ENCODE measurements at regions not wholly inside any gene's neighbourhood (a gene's known extent, or its start where the extent isn't known, plus 50 kb on each side); places are given as distances from the start of the nearest gene placed in this dataset.
"Not testable (repeated sequence)": the region's sequence is repeated elsewhere in the genome, so short reads cannot be mapped to it uniquely, and the experiment has no call there.

DNA sequence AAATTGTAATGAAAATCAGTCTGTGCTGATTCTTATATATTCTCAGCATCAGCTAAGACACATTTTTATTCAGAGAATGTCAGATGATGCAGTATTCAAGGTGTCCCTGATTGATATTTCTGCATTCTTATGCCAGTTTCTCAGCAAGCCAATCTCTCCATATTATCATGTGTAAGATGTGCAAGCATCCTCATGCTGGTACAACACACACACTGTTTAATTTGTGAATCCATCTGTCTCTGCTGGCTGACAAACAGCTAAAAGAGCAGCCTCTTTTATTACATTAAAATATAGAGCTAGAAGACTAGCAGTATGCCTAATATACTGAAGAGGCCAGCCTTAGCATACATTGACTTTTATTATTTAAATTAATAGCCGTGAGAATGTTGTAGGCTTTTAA lies 502.9 kb upstream of the GNPDA2 start:
- H3K79me2 ChIP-seq (ENCODE audit: low read length): no peaks in the 10 kb centered on the region
- no peak overlapping the region for H3K4me3 ChIP-seq (ENCODE audit: low read length)
- ATAC-seq (no peak), DNase-seq (no peak)
- no peak overlapping the region for H3K9ac ChIP-seq (ENCODE audit: low read length)
- intact Hi-C loops (cut with micrococcal nuclease): no loop called here
- no peaks in the 10 kb centered on the region for H3F3A ChIP-seq (ENCODE audit: low read length, unreplicated experiment)
- no peak overlapping the region for H3K4me2 ChIP-seq (ENCODE audit: low read length)
- POLR2A ChIA-PET (ENCODE audit: unreplicated experiment): no interaction called here
- H3K27ac ChIP-seq (ENCODE audit: low read length): no peak overlapping the region
- H3K4me1 ChIP-seq (ENCODE audit: insufficient read depth, low read length): no peaks in the 10 kb centered on the region
- H2AFZ ChIP-seq (ENCODE audit: low read length): no peak overlapping the region
- H3K27me3 ChIP-seq (ENCODE audit: low read length): no peaks in the 10 kb centered on the region
- no peaks in the 10 kb centered on the region for H3K9me3 ChIP-seq (ENCODE audit: low read length)
- no peaks in the 10 kb centered on the region for H4K20me1 ChIP-seq (ENCODE audit: low read length)
- no peaks in the 10 kb centered on the region for H3K9me2 ChIP-seq (replicated peaks; ENCODE audit: low read length)
- BruUV-seq (replicated peaks): no TSS peak
- CTCF ChIA-PET: no interaction called here
- H3K36me3 ChIP-seq (ENCODE audit: low read depth, low read length): no peaks in the 10 kb centered on the region
- no peak for TF ChIP-seq EZH2phosphoT487 (IDR thresholded peaks at IDR 0.05; ENCODE audit: borderline replicate concordance, low read length)
- TF ChIP-seq, protein P1, sequence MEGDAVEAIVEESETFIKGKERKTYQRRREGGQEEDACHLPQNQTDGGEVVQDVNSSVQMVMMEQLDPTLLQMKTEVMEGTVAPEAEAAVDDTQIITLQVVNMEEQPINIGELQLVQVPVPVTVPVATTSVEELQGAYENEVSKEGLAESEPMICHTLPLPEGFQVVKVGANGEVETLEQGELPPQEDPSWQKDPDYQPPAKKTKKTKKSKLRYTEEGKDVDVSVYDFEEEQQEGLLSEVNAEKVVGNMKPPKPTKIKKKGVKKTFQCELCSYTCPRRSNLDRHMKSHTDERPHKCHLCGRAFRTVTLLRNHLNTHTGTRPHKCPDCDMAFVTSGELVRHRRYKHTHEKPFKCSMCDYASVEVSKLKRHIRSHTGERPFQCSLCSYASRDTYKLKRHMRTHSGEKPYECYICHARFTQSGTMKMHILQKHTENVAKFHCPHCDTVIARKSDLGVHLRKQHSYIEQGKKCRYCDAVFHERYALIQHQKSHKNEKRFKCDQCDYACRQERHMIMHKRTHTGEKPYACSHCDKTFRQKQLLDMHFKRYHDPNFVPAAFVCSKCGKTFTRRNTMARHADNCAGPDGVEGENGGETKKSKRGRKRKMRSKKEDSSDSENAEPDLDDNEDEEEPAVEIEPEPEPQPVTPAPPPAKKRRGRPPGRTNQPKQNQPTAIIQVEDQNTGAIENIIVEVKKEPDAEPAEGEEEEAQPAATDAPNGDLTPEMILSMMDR (conservative IDR thresholded peaks at IDR 0.05; ENCODE audit: low read depth, low read length): no peak
- TF ChIP-seq EZH2 (IDR thresholded peaks at IDR 0.05; ENCODE audit: low read length, unreplicated experiment): no peak

DNA sequence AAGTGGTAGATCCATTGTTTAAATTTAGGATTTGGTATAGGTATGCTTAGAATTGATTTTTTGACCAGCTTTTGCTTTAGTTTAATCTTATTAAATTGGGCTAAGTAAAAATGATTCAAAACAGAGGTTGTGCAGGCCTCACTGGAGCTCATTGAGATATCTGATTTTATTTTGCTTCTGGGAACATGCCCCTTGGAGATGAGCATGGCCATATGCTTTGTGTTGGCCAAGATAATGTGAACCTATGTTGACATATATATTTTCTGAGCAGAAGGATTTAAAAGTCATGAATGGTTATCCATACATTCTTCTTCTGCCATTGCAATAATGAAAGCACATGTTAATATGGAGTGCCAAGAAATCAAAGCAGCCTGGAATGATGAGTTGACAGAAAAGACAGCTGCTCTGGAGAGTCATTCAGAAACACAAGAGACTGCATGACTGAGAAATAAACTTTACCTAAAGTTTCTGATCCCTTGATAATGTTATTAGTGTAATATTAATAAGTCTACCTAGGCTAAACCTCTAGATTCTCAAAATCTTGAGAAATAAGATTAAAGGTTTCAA lies 489.7 kb upstream of the GNPDA2 start:
- DNase-seq (no peak), ATAC-seq (no peak)
- intact Hi-C loops (cut with micrococcal nuclease): no loop called here
- CTCF ChIA-PET: no interaction called here
- no peaks in the 10 kb centered on the region for H3K4me1 ChIP-seq (ENCODE audit: insufficient read depth, low read length)
- POLR2A ChIA-PET (ENCODE audit: unreplicated experiment): no interaction called here
- no peak overlapping the region for H3K9ac ChIP-seq (ENCODE audit: low read length)
- TF ChIP-seq EZH2 (IDR thresholded peaks at IDR 0.05; ENCODE audit: low read length, unreplicated experiment) (no peak), EZH2phosphoT487 (IDR thresholded peaks at IDR 0.05; ENCODE audit: borderline replicate concordance, low read length) (no peak)
- TF ChIP-seq, protein P1 (conservative IDR thresholded peaks at IDR 0.05; ENCODE audit: low read depth, low read length): no peak
- no peaks in the 10 kb centered on the region for H3K9me3 ChIP-seq (ENCODE audit: low read length)
- no TSS peak for BruUV-seq (replicated peaks)
- H3K27ac ChIP-seq (ENCODE audit: low read length): no peak overlapping the region
- no peak overlapping the region for H2AFZ ChIP-seq (ENCODE audit: low read length)
- H3F3A ChIP-seq (ENCODE audit: low read length, unreplicated experiment): no peaks in the 10 kb centered on the region
- no peak overlapping the region for H3K4me2 ChIP-seq (ENCODE audit: low read length)
- H3K9me2 ChIP-seq (replicated peaks; ENCODE audit: low read length): no peaks in the 10 kb centered on the region
- H3K27me3 ChIP-seq (ENCODE audit: low read length): no peaks in the 10 kb centered on the region
- H3K36me3 ChIP-seq (ENCODE audit: low read depth, low read length): no peaks in the 10 kb centered on the region
- no peak overlapping the region for H3K4me3 ChIP-seq (ENCODE audit: low read length)
- H3K79me2 ChIP-seq (ENCODE audit: low read length): no peaks in the 10 kb centered on the region
- no peaks in the 10 kb centered on the region for H4K20me1 ChIP-seq (ENCODE audit: low read length)

DNA sequence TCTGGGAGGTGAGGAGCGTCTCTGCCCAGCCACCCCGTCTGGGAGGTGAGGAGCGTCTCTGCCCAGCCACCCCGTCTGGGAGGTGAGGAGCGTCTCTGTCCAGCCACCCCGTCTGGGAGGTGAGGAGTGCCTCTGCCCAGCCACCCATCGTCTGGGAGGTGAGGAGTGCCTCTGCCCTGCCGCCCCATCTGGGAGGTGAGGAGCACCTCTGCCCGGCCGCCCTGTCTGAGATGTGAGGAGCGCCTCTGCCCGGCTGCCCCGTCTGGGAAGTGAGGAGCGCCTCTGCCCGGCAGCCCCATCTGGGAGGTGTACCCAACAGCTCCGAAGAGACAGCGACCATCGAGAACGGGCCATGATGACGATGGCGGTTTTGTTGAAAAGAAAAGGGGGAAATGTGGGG lies 482.1 kb upstream of the GNPDA2 start:
- H3K27me3 ChIP-seq (ENCODE audit: low read length); H3K27ac ChIP-seq (ENCODE audit: low read length); DNase-seq; POLR2A ChIA-PET (ENCODE audit: unreplicated experiment); H2AFZ ChIP-seq (ENCODE audit: low read length); CTCF ChIA-PET; H3K9ac ChIP-seq (ENCODE audit: low read length); ATAC-seq; H3K36me3 ChIP-seq (ENCODE audit: low read depth, low read length); intact Hi-C loops (cut with micrococcal nuclease); H3K9me2 ChIP-seq (replicated peaks; ENCODE audit: low read length); H3K9me3 ChIP-seq (ENCODE audit: low read length); H3K4me2 ChIP-seq (ENCODE audit: low read length); BruUV-seq (replicated peaks); H4K20me1 ChIP-seq (ENCODE audit: low read length); H3K4me1 ChIP-seq (ENCODE audit: insufficient read depth, low read length); H3K79me2 ChIP-seq (ENCODE audit: low read length); H3F3A ChIP-seq (ENCODE audit: low read length, unreplicated experiment); H3K4me3 ChIP-seq (ENCODE audit: low read length): not testable (repeated sequence)

DNA sequence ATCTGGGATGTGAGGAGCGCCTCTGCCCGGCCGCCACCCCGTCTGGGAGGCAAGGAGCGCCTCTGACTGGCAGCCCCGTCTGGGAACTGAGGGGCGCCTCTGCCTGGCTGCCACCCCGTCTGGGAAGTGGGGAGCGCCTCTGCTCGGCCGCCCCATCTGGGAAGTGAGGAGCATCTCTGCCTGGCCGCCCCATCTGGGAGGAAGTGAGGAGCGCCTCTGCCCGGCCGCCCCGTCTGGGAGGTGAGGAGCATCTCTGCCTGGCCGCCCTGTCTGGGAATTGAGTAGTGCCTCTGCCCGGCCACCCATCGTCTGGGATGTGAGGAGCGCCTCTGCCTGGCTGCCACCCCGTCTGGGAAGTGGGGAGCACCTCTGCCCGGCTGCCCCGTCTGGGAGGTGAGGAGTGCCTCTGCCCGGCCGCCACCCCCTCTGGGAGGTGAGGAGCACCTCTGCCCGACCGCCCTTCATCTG lies 481.5 kb upstream of the GNPDA2 start:
- H3K9me3 ChIP-seq (ENCODE audit: low read length); H4K20me1 ChIP-seq (ENCODE audit: low read length); H3K9ac ChIP-seq (ENCODE audit: low read length); H3K79me2 ChIP-seq (ENCODE audit: low read length); H3K27ac ChIP-seq (ENCODE audit: low read length); ATAC-seq; BruUV-seq (replicated peaks); H3K9me2 ChIP-seq (replicated peaks; ENCODE audit: low read length); H3F3A ChIP-seq (ENCODE audit: low read length, unreplicated experiment); CTCF ChIA-PET; H3K4me1 ChIP-seq (ENCODE audit: insufficient read depth, low read length); H3K4me3 ChIP-seq (ENCODE audit: low read length); H3K27me3 ChIP-seq (ENCODE audit: low read length); H3K36me3 ChIP-seq (ENCODE audit: low read depth, low read length); intact Hi-C loops (cut with micrococcal nuclease); H3K4me2 ChIP-seq (ENCODE audit: low read length); H2AFZ ChIP-seq (ENCODE audit: low read length); DNase-seq; POLR2A ChIA-PET (ENCODE audit: unreplicated experiment): not testable (repeated sequence)

DNA sequence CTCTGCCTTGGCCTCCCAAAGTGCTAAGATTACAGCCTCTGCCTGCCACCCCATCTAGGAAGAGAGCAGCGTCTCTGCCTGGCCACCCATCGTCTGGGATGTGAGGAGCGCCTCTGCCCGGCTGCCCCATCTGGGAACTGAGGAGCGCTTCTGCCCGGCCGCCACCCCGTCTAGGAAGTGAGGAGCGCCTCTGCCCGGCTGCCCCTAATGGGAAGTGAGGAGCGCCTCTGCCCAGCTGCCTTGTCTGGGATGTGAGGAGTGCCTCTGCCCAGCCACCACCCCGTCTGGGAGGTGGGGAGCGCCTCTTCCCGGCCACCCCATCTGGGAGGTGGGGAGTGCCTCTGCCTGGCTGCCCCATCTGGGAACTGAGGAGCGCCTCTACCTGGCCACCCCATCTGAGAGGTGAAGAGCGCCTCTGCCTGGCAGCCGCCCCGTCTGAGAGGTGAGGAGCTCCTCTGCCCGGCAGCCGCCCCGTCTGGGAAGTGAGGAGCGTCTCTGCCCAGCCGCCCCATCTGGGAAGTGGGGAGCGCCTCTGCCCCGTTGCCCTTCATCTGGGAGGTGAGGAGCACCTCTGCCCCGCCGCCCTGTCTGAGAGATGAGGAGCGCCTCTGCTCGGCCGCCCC lies 481.0 kb upstream of the GNPDA2 start:
- POLR2A ChIA-PET (ENCODE audit: unreplicated experiment); H3K4me2 ChIP-seq (ENCODE audit: low read length); H3K27ac ChIP-seq (ENCODE audit: low read length); CTCF ChIA-PET; H3K4me1 ChIP-seq (ENCODE audit: insufficient read depth, low read length); H2AFZ ChIP-seq (ENCODE audit: low read length); H3K9me2 ChIP-seq (replicated peaks; ENCODE audit: low read length); H3K4me3 ChIP-seq (ENCODE audit: low read length); H3K36me3 ChIP-seq (ENCODE audit: low read depth, low read length); intact Hi-C loops (cut with micrococcal nuclease); H4K20me1 ChIP-seq (ENCODE audit: low read length); BruUV-seq (replicated peaks); DNase-seq; H3F3A ChIP-seq (ENCODE audit: low read length, unreplicated experiment); H3K27me3 ChIP-seq (ENCODE audit: low read length); ATAC-seq; H3K9me3 ChIP-seq (ENCODE audit: low read length); H3K9ac ChIP-seq (ENCODE audit: low read length); H3K79me2 ChIP-seq (ENCODE audit: low read length): not testable (repeated sequence)
